Tibial artery (tissue), 4 donors: ENCODE measurements at regions not wholly inside any gene's neighbourhood (a gene's known extent, or its start where the extent isn't known, plus 50 kb on each side); places are given as distances from the start of the nearest gene placed in this dataset.

Experiments
- DNase-seq, 2 donors: peaks; one replicate each; pipeline ENCODE4 v3.0.0-alpha.2; 2019
- H3K27ac ChIP-seq, 2 donors: fragments of 200-600 bp; sonication (generic) in 1 of 2; 1 replicate in 1 of 2; 2 replicates in 1 of 2; pipeline ENCODE4 v1.5.1; 2018 to 2019; ENCODE audit warnings: mild to moderate bottlenecking in 1 of 2
- H3K27me3 ChIP-seq, 2 donors: fragments of 200-600 bp; sonication (generic) in 1 of 2; one replicate each; pipeline versions ENCODE4 v1.5.1 to v1.6.0; 2016 to 2019
- H3K36me3 ChIP-seq, 3 donors: fragments of 200-600 bp; sonication (generic) in 2 of 3; one replicate each; pipeline ENCODE4 v1.5.1; 2016 to 2019; ENCODE audit warnings: mild to moderate bottlenecking in 2 of 3
- H3K4me1 ChIP-seq, 4 donors: fragments of 200-600 bp; sonication (generic) in 2 of 4; 1 replicate in 3 of 4; 2 replicates in 1 of 4; pipeline ENCODE4 v1.5.1; 2016 to 2019
- H3K4me3 ChIP-seq, 2 donors: fragments of 200-600 bp; sonication (generic) in 1 of 2; 1 replicate in 1 of 2; 2 replicates in 1 of 2; pipeline ENCODE4 v1.5.1; 2018 to 2019; ENCODE audit warnings: mild to moderate bottlenecking in 2 of 2
- H3K9me3 ChIP-seq, 3 donors: fragments of 200-600 bp; sonication (generic) in 1 of 3; one replicate each; pipeline ENCODE4 v1.5.1; 2016 to 2019
- intact Hi-C: fragments of 100-400 bp; cut with DNase I; formaldehyde crosslinking; loops from one replicate; pipeline ENCODE4 v1.15.0; 2023; ENCODE audit warnings: low total_unique reads
- TF ChIP-seq, protein P1 (sequence below), 2 experiments: fragments of 200-600 bp in 1 of 2; fragments of 450-650 bp in 1 of 2; IDR thresholded peaks; one replicate each; pipeline ENCODE4 v1.5.1; 2017 to 2019; ENCODE audit warnings: antibody characterized with exemption in 2 of 2, mild to moderate bottlenecking in 1 of 2, moderate library complexity in 1 of 2

DNA sequence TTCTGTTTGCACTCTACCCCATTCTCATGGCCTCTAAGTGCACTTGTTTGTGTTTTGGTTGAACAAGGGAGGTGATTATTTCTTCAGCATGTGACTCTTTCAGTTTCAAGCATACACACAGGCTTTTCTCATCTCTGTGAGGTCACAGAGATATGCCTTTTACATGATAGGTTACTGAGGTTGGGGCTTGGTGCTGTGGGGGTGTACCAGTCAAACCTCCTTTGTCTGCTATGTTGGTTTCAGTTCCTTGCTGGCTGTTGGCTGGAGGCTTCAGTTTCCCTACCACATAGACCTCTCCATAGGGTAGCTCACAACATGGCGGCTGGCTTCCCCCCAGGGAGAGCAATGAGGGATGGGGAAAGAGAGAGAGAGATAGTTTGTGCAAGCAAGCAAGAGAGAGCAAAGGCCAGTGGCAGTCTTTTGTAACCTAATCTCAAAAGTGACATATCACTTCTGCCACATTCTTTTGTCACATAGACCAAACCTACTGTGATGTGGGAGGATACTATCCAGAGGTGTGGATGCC lies 96.7 kb upstream of the SEMA6A start:
- TF ChIP-seq, protein P1, sequence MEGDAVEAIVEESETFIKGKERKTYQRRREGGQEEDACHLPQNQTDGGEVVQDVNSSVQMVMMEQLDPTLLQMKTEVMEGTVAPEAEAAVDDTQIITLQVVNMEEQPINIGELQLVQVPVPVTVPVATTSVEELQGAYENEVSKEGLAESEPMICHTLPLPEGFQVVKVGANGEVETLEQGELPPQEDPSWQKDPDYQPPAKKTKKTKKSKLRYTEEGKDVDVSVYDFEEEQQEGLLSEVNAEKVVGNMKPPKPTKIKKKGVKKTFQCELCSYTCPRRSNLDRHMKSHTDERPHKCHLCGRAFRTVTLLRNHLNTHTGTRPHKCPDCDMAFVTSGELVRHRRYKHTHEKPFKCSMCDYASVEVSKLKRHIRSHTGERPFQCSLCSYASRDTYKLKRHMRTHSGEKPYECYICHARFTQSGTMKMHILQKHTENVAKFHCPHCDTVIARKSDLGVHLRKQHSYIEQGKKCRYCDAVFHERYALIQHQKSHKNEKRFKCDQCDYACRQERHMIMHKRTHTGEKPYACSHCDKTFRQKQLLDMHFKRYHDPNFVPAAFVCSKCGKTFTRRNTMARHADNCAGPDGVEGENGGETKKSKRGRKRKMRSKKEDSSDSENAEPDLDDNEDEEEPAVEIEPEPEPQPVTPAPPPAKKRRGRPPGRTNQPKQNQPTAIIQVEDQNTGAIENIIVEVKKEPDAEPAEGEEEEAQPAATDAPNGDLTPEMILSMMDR (IDR thresholded peaks at IDR 0.05) = no peak
- H3K36me3 ChIP-seq = no peaks in the 10 kb centered on the region
- intact Hi-C loops = no loop called here
- H3K4me1 ChIP-seq = peaks cover 0 to 16% (median 11%) of the 10 kb centered on the region in 4 donors
- no peak for DNase-seq
- H3K27ac ChIP-seq = no peak overlapping the region
- H3K27me3 ChIP-seq = no peaks in the 10 kb centered on the region
- no peaks in the 10 kb centered on the region for H3K9me3 ChIP-seq
- no peak overlapping the region for H3K4me3 ChIP-seq

DNA sequence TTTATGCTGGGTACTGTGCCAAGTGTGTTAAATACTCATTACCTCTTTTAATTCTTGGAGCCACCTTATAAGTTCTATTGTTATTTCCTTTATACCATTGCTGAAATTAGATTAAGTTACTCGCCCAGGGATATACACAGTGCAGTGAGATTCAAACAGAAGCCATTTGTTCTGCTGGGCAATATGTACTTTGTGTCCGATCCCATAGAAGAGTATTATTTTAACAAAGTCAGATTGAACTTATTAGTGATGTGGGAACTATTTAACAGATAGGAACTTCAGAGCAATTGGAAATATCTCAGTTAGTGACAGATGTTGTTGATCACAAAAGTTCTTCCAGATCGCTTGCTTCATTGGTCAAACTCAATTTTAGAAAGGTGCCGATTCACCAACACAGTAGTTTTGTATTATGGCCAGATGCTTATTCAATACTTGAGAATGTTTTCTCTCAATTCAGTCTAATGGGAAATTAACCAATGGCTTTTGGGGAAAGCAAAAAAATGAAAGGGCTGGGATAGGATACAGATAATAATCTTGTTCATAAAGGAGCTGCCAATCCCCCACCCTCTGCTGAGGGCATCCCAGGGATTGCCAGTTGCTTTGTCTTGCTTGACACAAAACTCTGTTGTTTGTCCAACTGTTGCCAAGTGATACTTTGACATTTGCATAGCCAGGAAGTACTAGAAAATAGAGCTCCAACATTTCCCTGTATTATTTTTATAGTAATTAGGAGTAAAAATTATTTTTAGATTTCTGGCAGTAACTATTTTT lies 94.8 kb upstream of the SEMA6A start:
- TF ChIP-seq, protein P1 (IDR thresholded peaks at IDR 0.05) = no peak
- intact Hi-C loops = no loop called here
- H3K27me3 ChIP-seq = no peaks in the 10 kb centered on the region
- H3K27ac ChIP-seq = no peak overlapping the region
- H3K9me3 ChIP-seq = no peaks in the 10 kb centered on the region
- H3K4me1 ChIP-seq = peaks cover 0 to 16% (median 11%) of the 10 kb centered on the region in 4 donors
- DNase-seq = no peak
- no peaks in the 10 kb centered on the region for H3K36me3 ChIP-seq
- H3K4me3 ChIP-seq = no peak overlapping the region

DNA sequence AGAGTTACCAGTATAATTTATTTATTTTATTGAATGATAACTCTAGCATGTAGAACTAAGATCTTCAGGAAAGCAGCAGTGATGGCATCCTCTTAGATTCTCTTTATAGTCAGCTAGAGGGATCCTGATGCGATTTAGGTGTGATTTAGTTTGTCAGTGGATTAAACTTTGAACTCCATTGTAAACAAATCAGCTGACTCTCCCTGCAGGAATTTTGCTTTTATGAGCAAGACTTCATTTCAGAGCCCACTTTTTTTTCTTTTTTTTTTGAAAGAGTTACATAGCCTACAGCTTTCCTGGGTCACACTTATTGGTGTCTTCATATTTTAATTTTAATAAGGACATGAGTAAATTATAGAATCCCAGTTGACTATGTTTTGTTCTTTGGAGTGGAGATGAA lies 93.8 kb upstream of the SEMA6A start:
- Histone ChIP-seq H3K27ac (no peak overlapping the region), H3K27me3 (no peaks in the 10 kb centered on the region), H3K4me3 (no peak overlapping the region), H3K4me1 (peaks cover 0 to 16% (median 11%) of the 10 kb centered on the region in 4 donors), H3K9me3 (no peaks in the 10 kb centered on the region), H3K36me3 (no peaks in the 10 kb centered on the region)
- no peak for DNase-seq
- TF ChIP-seq, protein P1 (IDR thresholded peaks at IDR 0.05) = no peak
- intact Hi-C loops = no loop called here

DNA sequence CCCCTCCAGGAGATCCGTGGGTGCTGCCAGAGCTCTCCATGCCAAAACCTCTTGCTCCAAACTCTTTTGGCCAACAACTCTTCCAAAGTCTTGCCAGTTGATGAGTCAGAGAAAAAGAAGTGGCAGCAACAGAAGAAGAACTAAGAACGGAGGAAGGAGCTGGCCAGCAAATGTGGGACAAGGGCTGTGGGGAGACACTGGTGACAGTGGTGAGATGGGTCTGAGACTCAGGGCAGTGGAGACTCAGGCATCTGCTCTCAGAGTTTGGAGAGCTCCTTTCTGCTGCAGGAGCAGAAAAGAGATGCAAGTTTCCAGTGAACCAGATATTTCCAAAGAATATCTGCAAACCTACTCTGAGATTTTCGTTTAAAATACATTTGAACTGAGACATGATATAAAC lies 92.3 kb upstream of the SEMA6A start:
- Histone ChIP-seq H3K4me3 (no peak overlapping the region), H3K9me3 (no peaks in the 10 kb centered on the region), H3K4me1 (peaks cover 0 to 16% (median 11%) of the 10 kb centered on the region in 4 donors), H3K27me3 (no peaks in the 10 kb centered on the region), H3K27ac (no peak overlapping the region), H3K36me3 (no peaks in the 10 kb centered on the region)
- intact Hi-C loops = no loop called here
- no peak for DNase-seq
- TF ChIP-seq, protein P1 (IDR thresholded peaks at IDR 0.05) = no peak

DNA sequence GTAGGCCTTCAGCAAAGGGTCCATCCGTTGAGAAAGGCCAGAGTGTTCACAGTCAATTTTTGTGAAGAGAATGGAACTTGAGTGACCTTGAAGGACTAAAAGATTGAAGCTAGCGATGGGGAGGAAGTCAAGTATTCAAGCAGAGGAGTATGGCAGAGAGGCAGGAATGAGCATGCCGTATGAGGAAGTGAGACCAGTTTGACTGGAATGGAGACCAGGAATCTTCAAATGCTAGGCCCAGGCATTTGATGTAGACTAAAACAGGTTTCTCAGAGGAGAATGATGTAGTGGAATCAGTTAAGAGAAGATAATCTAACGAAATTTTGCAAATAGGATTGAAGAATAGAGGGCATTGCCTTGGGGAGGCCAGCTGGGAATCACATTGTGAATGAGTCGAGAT lies 90.4 kb upstream of the SEMA6A start:
- peaks cover 0 to 2% (median 0%) of the 10 kb centered on the region in 3 donors for H3K9me3 ChIP-seq
- no peak overlapping the region for H3K4me3 ChIP-seq
- H3K4me1 ChIP-seq = peaks cover 0 to 11% (median 8%) of the 10 kb centered on the region in 4 donors
- intact Hi-C loops = no loop called here
- no peak overlapping the region for H3K27ac ChIP-seq
- no peak for DNase-seq
- H3K27me3 ChIP-seq = no peaks in the 10 kb centered on the region
- TF ChIP-seq, protein P1 (IDR thresholded peaks at IDR 0.05) = no peak
- H3K36me3 ChIP-seq = no peaks in the 10 kb centered on the region
